Mucosa of gallbladder (tissue), 1 donor: ENCODE measurements at regions not wholly inside any gene's neighbourhood (a gene's known extent, or its start where the extent isn't known, plus 50 kb on each side); places are given as distances from the start of the nearest gene placed in this dataset.

Experiments
- DNase-seq: peaks from one replicate; pipeline ENCODE4 v3.0.0-alpha.2; 2020; ENCODE audit warnings: low spot score
- donor health status: DM: no; HTN: no; CAD: no.

DNA sequence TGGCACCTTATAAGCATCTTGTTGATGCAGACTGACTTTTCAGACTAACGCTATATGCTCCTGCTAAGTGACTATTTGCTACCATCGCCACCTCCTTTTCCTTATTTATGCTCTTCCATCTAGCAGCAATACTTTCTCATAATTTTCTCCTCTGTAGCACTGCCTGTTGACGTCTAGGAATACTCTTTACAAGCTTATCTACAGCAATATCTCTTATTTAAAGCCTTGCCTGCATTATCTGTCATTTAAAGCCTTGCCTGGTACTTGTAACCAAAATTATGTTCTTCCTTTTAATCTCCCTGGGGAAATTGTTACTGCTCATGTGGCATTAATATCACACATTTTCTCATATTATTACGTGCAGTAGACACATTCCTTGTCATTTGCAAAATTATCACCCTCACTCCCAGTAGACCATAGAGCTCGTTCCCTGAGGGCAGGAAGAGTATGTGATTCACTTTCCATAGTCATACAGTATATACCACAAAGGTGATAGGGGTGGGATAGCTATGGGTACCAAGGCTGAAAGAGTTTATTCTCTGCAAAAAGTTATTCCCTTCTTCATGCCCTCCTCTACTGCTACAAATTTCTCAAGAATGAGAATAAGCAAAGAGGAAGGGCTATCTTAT is 359.7 kb upstream of the PCDH15 start:
- DNase-seq = no peak

DNA sequence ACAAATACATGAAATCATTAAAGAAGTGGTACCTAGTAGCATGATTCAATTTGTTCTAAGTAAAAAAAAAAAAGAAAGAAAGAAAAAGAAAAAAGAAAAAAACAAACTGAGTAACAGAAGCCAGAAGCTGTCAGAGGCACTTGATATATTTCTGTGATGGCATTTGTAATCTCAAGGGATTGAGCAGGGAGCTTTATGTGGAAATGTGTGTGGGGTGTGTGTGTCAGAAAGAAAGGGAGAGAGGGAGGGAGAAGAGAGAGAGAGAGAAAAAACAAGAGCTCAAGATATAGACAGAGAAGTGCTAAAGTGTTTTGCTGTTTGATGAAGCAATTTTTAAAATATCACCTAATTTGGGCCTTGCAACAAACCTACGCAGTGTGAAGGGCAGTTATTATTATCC is 357.6 kb upstream of the PCDH15 start:
- DNase-seq = no peak

DNA sequence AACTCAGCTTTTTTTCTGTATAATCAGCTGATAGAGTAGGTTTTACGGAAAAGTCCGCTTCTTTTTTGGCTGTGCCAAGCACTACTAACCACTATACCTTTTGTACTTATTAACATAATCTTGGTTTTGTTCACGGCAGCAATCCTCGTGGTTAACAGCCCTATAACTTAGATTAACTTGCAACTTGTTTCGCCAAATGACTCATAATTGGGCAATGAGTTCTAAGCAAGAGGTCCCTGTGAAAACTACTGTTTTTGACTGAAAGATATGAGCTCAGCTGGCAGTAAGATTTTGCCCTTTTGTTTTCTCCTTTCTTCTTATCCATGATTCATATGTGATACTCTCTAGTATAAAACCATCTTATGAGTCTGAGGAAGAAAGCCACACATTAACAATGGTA is 345.0 kb upstream of the PCDH15 start:
- no peak for DNase-seq

DNA sequence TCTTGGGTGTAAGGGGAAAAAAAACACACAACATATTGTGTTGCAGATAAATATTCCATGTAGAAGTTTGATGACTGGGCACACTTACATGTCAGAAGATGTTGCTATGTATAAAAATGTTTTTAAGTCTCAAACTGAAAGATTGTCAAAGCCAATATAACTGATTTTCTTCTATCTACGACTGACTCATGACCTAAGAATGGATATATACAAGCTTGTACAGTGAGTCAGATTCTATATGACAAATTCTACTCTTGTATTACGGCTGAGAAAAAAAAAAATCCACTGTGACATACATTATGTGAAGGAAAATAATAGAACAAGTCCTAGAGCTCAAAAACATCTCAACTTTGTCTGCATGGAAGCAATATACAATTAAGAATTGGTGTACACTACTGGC is 343.0 kb upstream of the PCDH15 start:
- no peak for DNase-seq

DNA sequence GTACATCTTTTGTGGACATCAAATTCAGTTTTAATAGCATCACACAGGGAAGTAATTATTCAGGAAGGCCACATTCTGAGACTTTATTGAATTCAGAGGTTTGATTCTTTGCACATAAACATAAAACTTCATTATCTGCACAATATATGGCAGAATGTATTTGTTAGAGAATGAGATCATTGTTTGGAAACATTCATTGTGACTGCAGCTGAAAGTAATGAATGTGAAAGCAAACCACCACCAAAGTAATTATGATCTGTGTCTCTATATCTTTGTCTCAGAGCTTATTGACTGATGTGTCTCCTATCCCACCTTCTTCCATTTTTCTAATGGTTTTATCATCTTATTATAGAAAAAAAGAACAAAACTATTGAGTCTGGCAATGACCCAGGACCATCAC is 340.9 kb upstream of the PCDH15 start:
- no peak for DNase-seq

DNA sequence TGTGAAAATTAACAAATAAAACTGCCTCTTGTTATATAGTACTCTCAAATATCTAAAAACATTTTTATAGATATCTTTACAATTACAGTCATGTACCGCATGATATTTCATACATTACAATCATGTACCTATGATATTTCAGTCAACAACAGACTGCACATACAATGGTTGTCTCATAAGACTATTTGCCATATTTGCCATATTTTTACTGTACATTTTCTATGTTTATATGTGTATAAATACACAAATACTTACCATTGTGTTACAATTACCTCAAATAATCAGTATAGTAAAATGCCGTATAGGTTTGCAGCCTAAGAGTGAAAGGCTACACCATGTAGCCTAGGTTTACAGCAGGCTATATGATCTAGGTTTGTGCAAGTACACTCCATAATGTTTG is 336.0 kb upstream of the PCDH15 start:
- DNase-seq = no peak

DNA sequence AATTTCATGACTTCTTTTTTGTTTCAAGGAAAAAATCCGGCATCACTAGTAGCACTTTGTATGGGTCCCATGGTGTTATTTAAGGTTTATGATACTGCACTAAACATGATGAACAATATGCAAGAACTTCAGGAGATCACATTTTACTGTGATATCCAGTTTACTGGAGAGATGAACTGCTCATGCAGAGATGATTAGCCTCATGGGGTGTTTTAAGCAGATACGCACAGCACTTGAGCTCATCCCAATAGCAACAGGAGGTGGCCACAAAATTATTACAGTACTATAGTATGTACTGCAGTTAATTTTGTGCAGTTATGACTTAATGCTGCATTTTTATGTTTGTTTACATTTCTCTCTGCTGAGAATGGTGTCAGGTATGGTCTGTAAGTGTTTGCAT is 303.7 kb upstream of the PCDH15 start:
- no peak for DNase-seq

DNA sequence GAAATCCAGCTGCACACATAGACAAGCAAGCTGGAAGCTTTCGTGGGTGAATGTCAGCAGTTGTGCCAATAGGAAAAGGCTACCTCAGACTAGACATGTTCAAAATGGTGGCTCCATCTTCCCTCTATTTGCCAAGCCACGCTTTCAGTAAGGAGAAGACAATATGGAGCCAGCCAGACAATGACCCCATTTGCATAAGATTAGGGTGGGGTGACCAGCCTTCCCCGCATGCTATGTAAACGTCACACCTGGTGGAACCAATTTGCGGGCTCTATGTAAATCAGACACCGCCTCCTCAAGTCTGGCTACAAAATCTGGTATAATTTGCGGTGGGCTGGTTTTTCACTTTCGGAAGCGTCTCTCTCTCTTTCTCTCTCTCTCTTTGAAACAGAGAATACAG is 297.4 kb upstream of the PCDH15 start:
- DNase-seq = no peak

DNA sequence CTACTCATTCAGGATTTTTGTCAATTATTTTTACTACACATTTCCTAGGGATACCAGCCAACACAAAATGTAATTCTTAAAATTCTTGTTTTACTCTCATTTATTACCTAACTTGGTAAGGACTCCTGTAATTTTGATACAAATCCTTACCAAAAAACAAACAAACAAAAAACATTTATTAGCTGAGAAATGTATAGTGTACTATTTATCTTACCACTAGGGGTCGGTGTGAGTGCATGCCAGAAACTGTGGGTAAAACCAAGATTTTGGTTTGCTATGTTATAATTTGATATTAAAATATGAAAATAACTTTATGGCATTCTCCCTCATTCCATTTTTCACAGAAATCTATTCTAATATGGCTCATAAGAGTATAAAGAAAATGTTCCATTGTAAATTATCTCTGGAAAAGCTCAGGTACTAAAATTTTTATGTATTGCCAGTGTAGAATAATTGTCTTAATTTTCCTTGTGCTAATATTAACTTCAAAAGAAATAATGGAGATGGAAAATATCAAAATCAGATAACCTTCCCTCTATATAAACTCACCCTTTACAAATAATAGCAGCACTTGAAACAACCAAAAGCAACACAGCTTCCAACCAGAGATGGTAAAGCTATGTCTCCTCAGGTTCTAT is 290.8 kb upstream of the PCDH15 start:
- DNase-seq = no peak

DNA sequence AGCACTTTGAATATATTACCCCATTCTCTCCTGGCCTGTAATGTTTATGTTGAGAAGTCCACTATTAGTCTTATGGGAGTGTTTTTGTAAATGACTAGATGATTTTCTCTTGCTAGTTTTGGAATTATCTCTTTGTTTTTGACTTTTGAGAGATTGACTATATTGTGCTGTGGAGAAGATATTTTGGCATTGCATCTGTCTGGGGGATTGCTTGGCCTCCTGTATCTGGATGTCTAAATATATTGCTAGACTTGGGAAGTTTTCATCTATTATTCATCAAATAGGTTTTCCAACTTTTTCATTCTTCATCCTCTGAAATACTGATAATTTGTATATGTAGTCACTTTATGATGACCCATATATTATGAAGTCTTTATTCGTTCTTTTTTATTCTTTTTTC is 277.1 kb upstream of the PCDH15 start:
- DNase-seq = no peak

DNA sequence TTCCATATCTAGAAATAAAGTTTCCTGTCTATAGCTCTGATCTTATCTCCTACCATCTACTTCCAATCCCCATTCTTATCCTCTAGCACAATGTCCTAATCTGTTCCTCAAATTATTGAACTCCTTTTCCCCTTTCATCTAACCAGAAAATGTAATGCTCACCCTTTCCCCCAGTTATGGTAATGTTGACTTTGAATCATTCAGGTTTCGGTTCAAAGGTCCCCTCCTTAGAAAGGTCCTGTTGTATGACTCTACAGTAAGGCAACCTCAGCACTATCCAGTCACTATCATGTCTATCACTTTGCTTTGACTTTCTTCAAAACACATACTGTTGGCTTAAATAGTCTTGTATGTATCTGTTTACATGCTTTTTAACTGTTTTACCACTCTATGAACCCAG is 264.2 kb upstream of the PCDH15 start:
- DNase-seq = no peak

DNA sequence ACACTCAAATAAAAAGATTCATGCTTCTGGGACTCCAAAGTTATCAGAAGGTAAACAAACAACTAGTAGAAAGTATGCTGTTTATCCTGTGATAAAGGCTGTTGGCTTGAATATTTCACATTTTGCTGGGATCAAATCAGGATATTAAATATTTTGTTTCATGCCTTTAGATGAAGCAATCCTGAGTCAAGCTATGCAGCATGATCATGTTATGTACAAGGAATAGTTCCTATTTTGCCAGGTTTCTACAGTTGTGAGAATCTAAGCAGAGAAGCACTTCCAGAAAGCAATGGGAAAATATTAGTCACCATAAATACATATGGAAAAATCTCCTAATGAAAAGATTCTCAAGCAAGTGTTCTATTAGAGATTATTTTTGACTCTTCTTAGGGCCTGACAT is 262.8 kb upstream of the PCDH15 start:
- DNase-seq = no peak

DNA sequence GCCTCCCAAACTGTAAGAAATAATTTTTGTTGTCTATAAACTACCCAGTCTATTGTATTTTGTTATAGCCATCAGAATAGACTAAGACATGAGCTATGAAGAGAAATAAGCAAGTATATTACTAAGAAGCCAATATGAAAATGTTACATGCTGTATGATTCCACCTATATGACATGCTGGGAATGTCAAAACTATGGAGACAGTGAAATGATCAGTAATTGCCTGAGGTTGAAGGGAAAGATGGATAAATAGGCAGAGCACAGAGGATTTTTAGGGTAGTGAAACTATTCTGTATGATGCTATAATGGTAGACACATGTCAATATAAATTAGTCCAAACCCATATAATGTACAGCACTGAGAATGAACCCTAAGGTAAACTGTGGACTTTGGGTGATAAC is 261.3 kb upstream of the PCDH15 start:
- no peak for DNase-seq

DNA sequence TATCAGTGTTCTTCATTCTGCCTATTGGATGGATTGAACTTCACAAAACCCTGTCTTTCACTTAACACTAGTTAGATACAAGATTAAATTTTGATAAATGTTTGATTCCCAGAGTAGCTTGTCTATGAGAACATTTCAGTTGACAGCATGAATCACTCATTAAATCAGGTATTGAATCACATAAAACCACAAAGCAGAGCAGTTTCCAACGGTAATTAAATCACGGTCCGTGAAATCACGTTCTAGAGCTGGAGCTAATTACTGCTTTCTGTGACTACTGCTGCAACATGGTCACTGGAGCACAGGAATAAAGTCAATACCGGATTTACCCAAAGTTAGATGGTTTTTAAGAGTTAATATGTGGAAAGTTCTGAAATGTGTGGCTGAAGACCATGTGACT is 257.8 kb upstream of the PCDH15 start:
- no peak for DNase-seq

DNA sequence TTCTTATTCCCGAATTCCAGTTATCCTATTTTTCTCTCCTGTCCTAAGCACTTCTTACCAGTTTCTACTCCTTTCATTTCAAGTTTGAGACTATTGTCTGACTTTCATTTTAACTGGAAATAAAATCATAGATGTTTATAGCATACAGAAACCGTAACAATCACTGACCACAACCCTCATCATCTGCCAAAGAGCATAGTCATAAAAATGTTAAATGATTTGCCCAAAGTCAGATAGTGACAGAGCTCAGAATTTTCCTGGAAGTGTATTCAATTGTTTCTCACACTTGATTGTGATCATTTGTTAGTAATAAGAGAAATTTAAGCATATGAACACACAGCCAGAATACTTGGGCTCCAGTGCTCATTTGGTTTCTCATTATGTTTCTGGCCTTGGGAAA is 250.5 kb upstream of the PCDH15 start:
- no peak for DNase-seq

DNA sequence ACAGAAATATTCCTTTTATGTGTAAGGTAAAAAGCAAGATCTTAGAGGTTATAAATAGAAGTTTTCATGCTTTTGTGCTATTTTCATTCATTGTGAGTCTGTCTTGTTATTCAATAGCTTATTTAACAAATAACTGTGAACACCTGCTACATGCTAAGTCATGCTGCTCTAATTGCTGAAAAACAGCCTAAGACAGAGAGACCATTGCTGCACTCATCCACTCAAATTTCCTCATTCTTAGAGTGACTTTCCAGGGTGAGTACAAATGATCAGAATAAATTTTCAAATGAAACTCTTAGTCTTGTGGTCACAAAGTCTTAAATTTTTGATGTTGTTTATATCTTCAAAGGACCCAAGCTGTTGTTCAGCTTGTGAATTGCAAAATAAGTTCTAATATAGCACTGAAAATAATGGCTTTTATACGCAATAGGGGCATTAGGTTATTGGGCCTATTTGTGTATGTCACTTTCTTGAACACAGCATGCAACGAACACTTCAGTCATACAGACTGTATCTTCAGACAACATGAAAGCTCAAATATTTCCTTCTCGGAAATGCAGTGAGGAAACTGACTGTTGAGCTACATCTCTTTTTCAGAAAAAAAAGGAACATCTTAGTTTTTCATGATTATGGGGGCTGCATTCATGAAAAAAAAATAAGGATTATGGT is 247.9 kb upstream of the PCDH15 start:
- no peak for DNase-seq

DNA sequence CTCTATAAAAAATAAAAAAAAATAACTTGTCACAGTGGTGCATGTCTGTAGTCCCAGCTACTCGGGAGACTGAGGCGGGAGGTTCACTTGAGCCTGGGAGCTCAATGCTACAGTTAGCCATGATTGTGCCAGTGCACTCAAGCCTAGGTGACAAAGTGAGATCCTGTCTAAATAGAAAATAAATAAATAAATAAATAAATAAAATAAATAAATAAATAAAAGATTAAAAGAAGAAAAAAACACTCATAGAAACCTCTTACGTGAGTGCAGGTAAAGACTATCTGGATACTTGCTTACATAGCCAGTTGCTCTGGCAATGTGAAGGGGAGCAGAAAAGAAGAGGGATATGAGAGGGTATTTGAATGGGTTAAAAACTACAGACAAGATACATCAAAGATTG is 242.5 kb upstream of the PCDH15 start:
- DNase-seq = no peak

DNA sequence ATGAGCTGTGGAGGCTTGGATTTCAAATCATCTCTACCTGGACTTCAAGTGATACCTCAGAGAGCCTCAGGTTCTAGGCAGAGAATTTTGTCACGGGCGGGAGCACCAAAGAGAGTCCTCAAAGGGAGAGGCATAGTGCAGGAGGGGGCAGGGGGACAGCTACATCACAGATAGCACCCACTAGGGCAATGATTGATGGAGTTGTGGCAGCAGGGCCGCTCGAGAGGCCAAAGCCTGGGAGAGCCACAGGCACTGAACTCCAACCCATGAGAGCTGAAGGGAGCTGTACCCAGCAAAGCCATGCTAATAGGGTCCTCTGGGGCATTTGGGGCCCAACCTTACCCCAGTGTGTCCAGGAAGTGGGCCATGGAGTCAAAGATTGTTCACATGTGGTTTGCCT is 232.0 kb upstream of the PCDH15 start:
- no peak for DNase-seq

DNA sequence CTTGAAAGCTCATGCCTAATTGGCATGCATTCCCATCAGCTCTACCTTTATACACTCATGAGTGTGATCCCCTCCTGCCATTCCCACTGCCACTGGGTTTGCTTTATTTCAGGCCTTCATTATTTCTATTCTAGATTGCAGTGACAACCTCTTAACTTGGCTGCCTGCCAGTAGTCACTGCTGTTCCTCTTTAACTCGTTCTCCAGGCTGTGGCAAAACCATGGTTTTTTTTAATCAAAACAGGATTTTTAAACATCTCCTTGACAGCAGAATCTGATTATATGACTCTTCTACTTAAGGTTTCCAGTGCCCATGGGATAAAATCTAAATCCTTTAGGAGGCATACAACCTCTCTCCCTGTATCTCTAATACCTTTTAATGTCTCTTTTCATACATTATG is 223.7 kb upstream of the PCDH15 start:
- DNase-seq = no peak

DNA sequence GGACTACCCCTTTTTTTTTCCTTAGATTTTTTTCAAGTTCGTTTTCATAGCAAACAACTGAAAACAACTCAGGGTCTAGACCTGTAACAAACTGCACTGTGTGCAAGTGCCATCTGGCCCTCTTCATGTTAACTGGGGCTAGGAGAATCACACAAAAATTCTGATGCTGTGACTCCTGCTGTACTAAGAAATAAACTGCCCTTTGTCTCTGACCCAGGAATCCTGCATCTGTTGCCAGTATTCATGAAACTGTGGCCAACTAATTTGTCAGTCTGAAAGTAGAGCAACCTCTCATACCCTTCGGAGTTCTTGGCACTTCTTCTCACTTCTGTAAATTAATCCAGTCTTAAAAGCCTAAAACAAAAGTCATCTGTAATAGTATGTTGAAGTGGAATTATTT is 218.4 kb upstream of the PCDH15 start:
- no peak for DNase-seq

DNA sequence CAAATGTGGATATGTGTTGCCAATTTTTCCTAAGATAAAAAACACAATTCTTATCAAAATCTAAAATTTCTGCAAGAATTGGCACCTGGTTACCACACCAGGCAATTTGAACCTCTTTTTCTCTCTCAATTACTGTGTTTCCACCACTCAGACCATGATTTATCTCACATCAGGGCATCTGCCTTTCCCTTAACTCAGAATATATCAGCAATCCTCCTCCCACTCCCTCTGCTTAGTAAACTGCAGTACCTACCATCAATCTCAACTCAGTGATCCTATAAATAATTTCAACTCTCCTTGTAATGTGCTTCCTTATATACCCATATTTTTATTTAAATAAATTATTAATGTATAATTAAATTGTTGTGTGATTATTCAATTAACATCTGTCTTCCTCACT is 212.3 kb upstream of the PCDH15 start:
- DNase-seq = no peak

DNA sequence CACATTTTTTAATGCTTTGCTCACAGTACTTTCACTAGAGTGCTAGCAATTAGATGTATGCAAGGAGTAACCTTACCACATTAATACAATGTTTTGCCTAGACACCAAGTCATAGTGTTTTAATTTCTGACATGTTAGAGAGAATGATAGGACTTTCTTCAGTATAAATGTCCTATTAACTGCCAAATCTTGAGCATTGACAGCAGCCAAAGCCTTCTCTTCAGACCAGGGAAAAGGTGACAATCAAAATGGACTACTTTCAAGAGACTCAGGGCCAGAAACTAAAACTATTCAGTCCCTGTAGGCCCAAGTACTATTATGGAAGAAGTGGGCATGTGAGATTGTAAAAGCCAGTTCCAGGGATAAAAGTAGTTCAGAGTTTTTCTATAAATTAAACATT is 201.4 kb upstream of the PCDH15 start:
- DNase-seq = no peak

DNA sequence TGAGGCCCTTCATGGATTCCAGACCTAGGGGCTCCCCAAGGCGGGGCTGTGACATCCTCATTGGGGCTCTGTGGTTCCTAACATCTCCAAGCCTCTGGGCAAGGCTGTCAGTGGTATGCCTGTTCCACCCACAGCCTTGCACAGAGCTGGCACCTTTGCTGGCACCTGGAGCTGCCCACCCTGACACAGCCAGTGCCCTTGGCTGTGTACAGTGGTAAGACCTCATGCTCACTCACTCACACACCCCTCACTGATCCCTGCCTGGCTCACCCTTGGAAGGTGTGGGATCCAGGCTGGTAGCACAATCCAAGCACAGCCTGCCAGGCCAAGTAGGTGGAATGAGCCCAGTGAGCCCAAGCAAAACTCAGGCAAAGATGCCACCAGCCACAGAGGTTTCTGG is 200.4 kb upstream of the PCDH15 start:
- DNase-seq = no peak

DNA sequence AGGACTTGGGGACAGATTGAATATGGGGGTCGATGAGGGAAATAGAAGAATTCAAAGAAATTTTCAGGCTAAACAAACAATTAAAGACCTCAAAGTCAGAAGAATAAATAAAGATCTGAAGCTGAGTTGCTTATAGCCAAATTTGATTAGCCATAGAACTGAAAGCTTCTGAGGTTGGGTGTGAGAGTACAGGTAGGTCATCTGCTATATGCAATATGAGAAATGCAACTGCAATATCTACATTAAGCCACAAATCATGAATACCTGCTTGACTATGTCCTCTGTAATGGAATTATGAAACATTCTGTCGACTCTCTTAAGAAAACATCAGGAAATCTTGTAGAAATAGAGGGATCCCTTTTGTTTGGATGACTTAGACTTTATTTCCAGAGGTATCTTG is 192.1 kb upstream of the PCDH15 start:
- DNase-seq = no peak
